Neural crest cell (in vitro differentiated cells): ENCODE measurements at regions not wholly inside any gene's neighbourhood (a gene's known extent, or its start where the extent isn't known, plus 50 kb on each side); places are given as distances from the start of the nearest gene placed in this dataset.

Experiments
- DNase-seq: peaks from one replicate; pipeline ENCODE4 v3.0.0; 2021; ENCODE audit warnings: low read depth, mixed read lengths, low spot score
- H3K27ac Mint-ChIP-seq: one replicate; pipeline ENCODE4 v1.8.0; 2021; ENCODE audit warnings: mild to moderate bottlenecking, mixed read lengths; ENCODE audit not compliant: unreplicated experiment
- H3K27me3 Mint-ChIP-seq: 2 replicates; pipeline ENCODE4 v1.8.0; 2021; ENCODE audit warnings: low read depth, mild to moderate bottlenecking, mixed read lengths
- H3K36me3 Mint-ChIP-seq: 2 replicates; pipeline ENCODE4 v1.8.0; 2021; ENCODE audit warnings: low read depth, mild to moderate bottlenecking, mixed read lengths
- H3K4me1 Mint-ChIP-seq: 2 replicates; pipeline ENCODE4 v1.8.0; 2021; ENCODE audit warnings: mixed read lengths
- H3K4me3 Mint-ChIP-seq: one replicate; pipeline ENCODE4 v1.8.0; 2021; ENCODE audit warnings: mild to moderate bottlenecking, mixed read lengths
- H3K9me3 Mint-ChIP-seq: 2 replicates; pipeline ENCODE4 v1.8.0; 2021; ENCODE audit warnings: mixed read lengths
- TF ChIP-seq, protein P1 (sequence below): fragments of 200-600 bp; sonication (generic); conservative IDR thresholded peaks from 2 replicates; pipeline ENCODE4 v1.5.0; 2021; ENCODE audit warnings: antibody characterized with exemption, mild to moderate bottlenecking

DNA sequence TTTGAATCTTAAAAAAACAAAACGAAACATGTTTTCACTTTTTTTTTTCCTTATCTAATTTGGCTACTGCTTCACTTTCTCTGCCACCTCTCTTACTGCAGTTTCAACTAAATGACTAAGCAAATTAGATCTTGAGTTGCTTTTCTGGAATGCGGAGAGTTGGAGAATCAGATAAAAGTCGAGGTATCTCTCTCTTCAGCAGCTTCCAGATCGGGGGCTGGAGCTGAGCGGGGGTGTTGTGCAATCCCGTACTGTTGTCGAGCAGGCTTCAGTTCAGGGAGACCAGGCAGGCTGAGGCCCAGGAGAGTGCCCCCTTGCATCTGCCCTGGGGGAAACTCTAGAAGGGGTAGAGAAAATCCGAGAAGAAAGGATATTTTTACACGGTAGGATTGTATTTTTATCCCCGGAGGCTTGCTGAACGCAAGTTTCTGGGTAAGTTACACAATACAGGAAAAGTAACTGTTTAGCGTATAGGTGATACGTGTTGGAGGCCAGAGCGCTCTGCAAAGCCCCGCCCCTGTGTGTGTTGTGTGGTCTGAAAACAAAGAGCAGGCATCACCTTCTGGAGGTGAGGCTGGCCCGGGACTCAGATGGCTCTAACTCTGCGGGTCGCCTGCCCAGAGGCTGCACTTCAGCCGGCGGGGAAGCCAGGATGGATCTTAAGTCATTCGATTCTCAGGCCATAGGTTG, 116.6 kb downstream of the KLF6 start:
- Mint-ChIP-seq H3K4me1 (peaks cover 22% of the 10 kb centered on the region), H3K36me3 (no peaks in the 10 kb centered on the region), H3K27ac (no peak overlapping the region), H3K4me3 (no peak overlapping the region), H3K9me3 (no peaks in the 10 kb centered on the region), H3K27me3 (no peaks in the 10 kb centered on the region)
- no peak for DNase-seq
- TF ChIP-seq, protein P1, sequence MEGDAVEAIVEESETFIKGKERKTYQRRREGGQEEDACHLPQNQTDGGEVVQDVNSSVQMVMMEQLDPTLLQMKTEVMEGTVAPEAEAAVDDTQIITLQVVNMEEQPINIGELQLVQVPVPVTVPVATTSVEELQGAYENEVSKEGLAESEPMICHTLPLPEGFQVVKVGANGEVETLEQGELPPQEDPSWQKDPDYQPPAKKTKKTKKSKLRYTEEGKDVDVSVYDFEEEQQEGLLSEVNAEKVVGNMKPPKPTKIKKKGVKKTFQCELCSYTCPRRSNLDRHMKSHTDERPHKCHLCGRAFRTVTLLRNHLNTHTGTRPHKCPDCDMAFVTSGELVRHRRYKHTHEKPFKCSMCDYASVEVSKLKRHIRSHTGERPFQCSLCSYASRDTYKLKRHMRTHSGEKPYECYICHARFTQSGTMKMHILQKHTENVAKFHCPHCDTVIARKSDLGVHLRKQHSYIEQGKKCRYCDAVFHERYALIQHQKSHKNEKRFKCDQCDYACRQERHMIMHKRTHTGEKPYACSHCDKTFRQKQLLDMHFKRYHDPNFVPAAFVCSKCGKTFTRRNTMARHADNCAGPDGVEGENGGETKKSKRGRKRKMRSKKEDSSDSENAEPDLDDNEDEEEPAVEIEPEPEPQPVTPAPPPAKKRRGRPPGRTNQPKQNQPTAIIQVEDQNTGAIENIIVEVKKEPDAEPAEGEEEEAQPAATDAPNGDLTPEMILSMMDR, result no peak

DNA sequence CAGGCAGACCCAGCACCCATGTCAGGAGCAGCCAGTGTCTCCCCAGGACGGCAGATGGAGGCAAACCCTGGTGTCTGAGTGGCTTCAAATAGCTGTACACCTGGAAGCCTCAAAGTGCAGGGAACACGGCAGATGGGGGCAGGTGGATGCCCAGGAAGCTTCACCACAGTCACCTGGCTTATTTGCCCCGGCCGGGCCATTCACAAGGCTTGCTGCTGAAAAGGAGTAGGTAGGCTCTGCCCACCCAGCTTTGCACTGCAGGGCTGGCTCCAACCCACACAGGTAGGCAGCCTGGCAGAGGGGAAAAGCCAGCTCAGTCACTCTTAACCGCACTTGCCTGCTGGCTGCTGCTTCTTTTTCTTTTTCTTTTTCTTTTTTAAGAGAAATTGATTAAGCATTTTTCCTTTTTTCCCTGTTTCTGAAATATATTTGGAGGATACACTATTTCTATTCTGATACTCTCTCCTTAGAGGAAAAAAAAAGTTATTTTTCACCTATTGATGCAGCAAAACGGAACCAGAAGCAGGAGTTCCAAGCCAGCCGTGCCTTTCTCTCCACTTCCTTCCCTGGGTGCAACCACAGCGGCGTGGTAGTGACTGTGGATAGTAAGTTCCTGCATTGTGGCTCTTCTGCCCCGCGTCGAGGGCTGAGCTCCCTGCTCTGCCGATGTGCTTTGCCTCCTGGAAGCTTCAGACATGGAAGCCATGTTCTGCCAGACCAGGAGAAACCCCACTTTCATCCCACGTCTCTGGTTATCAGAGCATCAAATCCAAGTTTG, 118.3 kb downstream of the KLF6 start:
- no peaks in the 10 kb centered on the region for H3K9me3 Mint-ChIP-seq
- no peak overlapping the region for H3K27ac Mint-ChIP-seq
- DNase-seq, result no peak
- no peak overlapping the region for H3K4me3 Mint-ChIP-seq
- H3K27me3 Mint-ChIP-seq, result no peaks in the 10 kb centered on the region
- peaks cover 22% of the 10 kb centered on the region for H3K4me1 Mint-ChIP-seq
- H3K36me3 Mint-ChIP-seq, result no peaks in the 10 kb centered on the region
- TF ChIP-seq, protein P1, result no peak

- no peaks in the 10 kb centered on the region for H3K9me3 Mint-ChIP-seq
- no peak for DNase-seq
These were observed 119.6 kb downstream of the KLF6 start for GRCh38 chr10:3665316-3665908.

DNA sequence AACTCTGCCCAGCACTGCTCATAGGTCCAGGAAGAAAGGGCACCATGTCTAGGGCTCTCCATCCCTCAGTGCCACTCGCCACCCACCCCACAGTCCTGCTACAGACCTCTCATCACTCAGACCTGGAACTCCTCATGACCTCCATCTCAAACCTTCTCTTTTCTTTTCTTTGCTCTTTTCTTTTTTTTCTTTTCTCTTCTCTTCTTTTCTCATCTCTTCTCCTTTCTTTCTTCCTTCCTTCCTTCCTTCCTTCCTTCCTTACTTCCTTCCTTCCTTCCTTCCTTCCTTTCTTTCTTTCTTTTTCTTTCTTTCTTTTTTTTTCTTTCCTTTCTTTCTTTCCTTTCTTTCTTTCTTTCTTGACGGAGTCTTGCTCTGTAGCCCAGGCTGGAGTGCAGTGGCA, 122.2 kb downstream of the KLF6 start:
- no peak for DNase-seq
- no peak overlapping the region for H3K4me3 Mint-ChIP-seq
- H3K27me3 Mint-ChIP-seq, result no peaks in the 10 kb centered on the region
- no peaks in the 10 kb centered on the region for H3K36me3 Mint-ChIP-seq
- H3K27ac Mint-ChIP-seq, result peak overlapping the region; percentile 35
- H3K4me1 Mint-ChIP-seq, result peaks cover 4% of the 10 kb centered on the region
- TF ChIP-seq, protein P1, result no peak
- no peaks in the 10 kb centered on the region for H3K9me3 Mint-ChIP-seq

More at GRCh38 chr10:3665316-3665908, 119.6 kb downstream of the KLF6 start:
- H3K27ac Mint-ChIP-seq, result no peak overlapping the region
- H3K36me3 Mint-ChIP-seq, result no peaks in the 10 kb centered on the region
- TF ChIP-seq, protein P1, result no peak
- H3K4me1 Mint-ChIP-seq, result peaks cover 15% of the 10 kb centered on the region
- no peaks in the 10 kb centered on the region for H3K27me3 Mint-ChIP-seq
- H3K4me3 Mint-ChIP-seq, result no peak overlapping the region

DNA sequence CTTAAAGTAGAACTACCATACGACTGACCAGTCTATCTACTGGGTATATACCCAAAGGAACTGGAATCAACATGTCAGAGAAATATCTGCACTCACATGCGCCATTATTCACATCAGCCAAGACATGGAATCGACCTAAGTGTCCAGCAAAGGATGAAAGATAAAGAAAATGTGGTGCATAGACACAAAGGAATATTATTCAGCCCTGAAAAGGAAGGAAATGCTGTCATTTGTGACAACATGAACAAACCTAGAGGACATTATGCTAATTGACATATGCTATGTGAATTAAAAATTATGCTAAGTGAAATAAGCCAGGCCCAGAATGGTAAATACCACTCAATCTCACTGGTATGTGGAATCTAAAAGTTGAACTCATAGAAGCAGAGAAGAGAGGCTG, 123.7 kb downstream of the KLF6 start:
- Mint-ChIP-seq H3K9me3 (no peaks in the 10 kb centered on the region), H3K36me3 (no peaks in the 10 kb centered on the region), H3K27me3 (no peaks in the 10 kb centered on the region), H3K27ac (no peak overlapping the region), H3K4me3 (no peak overlapping the region), H3K4me1 (peaks cover 18% of the 10 kb centered on the region)
- DNase-seq, result no peak
- TF ChIP-seq, protein P1, result no peak
